ENCODE measurements at regions not wholly inside any gene's neighbourhood (a gene's known extent, or its start where the extent isn't known, plus 50 kb on each side); places are given as distances from the start of the nearest gene placed in this dataset.

- no peak for TF ChIP-seq POLR2AphosphoS5 (IDR thresholded peaks at IDR 0.05)
- no peak for TF ChIP-seq MXI1 (conservative IDR thresholded peaks at IDR 0.05; ENCODE audit: poor library complexity, severe bottlenecking)
These were observed 83.3 kb downstream of the SCN11A start for GRCh38 chr3:38968403-38968802.

Measured in neural cell (in vitro differentiated cells).